NCI-H146 (cell line): ENCODE measurements at regions not wholly inside any gene's neighbourhood (a gene's known extent, or its start where the extent isn't known, plus 50 kb on each side); places are given as distances from the start of the nearest gene placed in this dataset.
"Not testable (repeated sequence)": the region's sequence is repeated elsewhere in the genome, so short reads cannot be mapped to it uniquely, and the experiment has no call there.

Experiments used
- DNase-seq: peaks from one replicate; lab custom pipeline; 2025; lab: John Stamatoyannopoulos, UW

DNA sequence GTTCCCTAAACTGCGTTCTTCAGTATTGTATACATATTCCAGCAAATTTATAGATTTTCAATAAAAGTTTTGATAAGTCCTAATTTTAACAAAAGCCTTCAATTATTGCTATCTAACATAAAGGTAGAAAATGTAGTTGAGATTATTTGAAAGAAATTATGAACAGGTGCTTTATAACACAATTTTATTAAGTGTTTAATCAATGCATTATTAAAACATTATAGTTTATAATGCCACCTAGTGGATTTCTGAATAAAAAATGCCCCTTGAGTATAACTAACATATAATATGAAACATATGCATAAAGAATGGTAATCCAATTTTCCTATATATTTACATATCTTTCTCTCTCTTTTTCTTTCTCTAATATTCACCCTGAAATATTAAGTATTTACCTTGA, 515.3 kb downstream of the SLC6A15 start:
- DNase-seq = peak; percentile 17

DNA sequence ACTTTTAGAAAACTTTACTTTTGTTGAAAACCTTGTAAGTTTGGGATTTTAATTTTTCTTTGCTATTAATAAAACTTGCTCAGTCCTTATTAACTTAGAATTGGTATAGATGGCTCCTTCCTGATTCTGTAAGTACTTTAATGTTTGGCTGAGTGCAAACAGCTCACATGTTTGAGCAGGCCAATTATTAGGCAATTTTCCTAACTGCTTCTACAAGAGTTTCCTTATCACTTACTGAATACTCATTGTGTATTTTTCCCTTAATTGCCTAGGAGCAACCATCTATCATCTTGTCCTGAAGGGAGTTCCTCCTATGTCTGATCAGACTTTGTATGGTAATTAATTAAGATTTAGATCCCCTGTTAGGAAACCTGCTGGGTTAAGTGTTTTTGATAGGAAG, 521.4 kb downstream of the SLC6A15 start:
- DNase-seq = peak; percentile 89

- no peak for DNase-seq
These were observed 528.2 kb downstream of the SLC6A15 start for GRCh38 chr12:84384384-84384783.

GRCh38 chr12:84382486-84382885, 530.1 kb downstream of the SLC6A15 start:
- DNase-seq = not testable (repeated sequence)

DNA sequence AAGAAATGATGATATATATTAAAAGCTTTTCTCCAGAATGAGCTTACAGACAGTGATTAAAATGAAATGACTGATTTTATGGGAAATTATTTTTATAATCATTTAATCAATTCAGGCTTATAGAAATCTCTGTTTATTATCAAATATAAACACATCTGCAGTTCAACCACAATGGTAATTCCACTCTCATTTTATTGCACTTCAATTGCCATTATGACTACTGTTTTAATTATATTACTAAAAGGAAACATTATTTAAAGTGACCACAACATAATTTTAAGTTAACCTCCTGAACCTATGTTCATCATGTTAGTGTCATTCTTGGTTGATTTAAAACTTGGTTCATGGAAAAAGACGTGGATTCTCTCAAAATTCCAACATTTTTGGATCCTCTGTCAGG, 536.3 kb downstream of the SLC6A15 start:
- DNase-seq = no peak

GRCh38 chr12:84375449-84376170, 537.0 kb downstream of the SLC6A15 start:
- DNase-seq = no peak

- DNase-seq = no peak
These were observed 550.1 kb downstream of the SLC6A15 start for GRCh38 chr12:84362552-84362897.

GRCh38 chr12:84361651-84362551, 550.7 kb downstream of the SLC6A15 start:
- DNase-seq = no peak

- no peak for DNase-seq
These were observed 555.3 kb downstream of the SLC6A15 start for GRCh38 chr12:84357314-84357713.

DNA sequence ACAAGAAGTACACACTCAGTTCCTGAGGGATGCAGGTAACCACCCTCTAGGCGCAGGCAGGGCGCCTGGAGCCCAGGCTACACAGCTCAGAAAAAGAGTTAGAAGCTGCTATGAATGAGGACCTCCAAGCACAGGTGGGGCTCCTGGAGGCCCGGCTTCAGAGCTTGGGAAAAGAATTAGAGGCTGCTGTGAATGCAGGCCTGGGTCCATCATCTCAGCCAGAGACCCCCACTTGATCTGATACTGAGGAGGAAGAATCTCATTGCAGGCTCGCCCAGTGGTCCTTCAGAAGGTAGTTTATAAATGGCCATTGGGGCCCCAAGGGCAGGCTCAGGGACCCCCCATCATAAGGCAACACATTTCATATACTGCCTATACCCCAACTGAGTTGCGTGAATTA, 556.4 kb downstream of the SLC6A15 start:
- no peak for DNase-seq

- DNase-seq = no peak
These were observed 557.0 kb downstream of the SLC6A15 start for GRCh38 chr12:84355561-84355960.

- no peak for DNase-seq
These were observed 564.0 kb downstream of the SLC6A15 start for GRCh38 chr12:84348582-84348981.

- no peak for DNase-seq
These were observed 571.0 kb downstream of the SLC6A15 start for GRCh38 chr12:84341467-84342193.

- no peak for DNase-seq
These were observed 576.4 kb downstream of the SLC6A15 start for GRCh38 chr12:84336231-84336630.

- no peak for DNase-seq
These were observed 582.7 kb downstream of the SLC6A15 start for GRCh38 chr12:84329938-84330337.

GRCh38 chr12:84315926-84316325, 596.7 kb downstream of the SLC6A15 start:
- DNase-seq = no peak

DNA sequence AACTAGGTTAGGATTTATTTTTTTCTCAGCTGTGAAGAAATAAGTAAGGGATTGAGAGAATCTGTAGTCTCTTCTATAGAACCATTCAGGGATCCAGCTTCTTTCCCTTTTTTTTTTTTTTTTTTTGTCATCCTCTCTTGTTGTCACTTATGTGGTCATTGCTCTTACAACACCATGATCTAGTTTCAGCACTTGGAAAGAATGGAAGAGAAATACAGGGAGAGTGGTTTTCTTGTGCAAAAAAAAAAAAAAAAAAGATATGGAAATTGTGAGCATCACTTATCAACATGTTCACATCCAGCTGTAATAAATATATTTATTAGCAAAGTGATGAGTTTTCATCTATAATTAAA, 599.3 kb downstream of the SLC6A15 start:
- DNase-seq = peak; percentile 54

DNA sequence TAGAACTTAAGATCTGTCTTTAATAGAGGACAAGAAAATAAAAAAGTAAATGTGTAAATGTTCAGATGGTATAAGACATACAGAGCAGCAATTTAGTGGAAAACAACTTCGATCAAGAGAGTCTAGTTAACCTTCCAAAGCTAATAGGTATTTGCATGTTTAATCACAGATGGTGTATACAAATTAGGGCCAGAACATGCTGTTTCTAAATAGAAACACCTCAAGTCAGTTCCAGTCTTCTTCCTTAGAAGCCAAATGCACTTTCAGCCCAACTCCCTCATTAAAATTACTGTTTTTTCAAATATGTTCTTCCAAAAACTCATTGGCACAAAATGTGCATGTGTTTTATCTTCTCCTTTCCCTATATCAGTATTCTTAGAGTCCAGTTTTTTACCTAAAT, 604.4 kb downstream of the SLC6A15 start:
- no peak for DNase-seq

GRCh38 chr12:84305144-84305543, 607.5 kb downstream of the SLC6A15 start:
- no peak for DNase-seq

DNA sequence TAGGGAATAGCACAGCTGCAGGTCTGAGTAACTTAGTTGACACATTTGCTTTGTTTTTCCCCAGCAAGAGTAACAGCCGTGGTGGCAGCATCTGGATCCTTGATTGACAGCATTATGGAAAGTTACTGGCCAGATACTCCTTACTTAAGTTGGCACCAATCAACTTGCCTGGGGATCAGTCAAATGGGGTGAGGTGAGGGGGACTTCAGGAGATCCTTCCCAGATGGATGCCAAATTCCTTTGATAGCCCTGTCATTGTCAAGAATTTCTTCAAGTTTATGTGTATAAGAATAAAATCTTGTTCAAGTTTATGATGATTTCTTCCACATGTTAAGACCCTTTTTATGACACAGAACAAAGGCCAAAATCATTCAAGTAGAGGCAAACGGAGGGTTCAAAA, 618.4 kb downstream of the SLC6A15 start:
- DNase-seq = no peak

DNA sequence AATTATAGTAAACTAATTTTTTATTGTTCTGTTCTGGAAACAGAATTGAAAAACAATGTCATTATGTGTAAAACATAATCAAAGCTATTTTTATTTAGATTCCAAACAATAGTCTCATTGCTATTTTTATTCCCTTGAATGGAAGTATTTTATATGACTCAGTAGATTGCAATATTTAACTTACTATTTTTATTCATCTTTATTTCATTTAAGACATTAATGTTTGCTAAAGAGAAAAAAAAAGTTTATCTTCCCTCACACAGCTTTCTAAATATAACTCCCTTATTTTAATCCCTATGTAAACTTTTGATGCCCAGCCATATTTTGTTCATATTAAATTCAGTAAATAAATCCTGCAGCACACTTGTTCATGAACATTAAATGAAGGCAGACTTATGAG, 622.4 kb downstream of the SLC6A15 start:
- no peak for DNase-seq

DNA sequence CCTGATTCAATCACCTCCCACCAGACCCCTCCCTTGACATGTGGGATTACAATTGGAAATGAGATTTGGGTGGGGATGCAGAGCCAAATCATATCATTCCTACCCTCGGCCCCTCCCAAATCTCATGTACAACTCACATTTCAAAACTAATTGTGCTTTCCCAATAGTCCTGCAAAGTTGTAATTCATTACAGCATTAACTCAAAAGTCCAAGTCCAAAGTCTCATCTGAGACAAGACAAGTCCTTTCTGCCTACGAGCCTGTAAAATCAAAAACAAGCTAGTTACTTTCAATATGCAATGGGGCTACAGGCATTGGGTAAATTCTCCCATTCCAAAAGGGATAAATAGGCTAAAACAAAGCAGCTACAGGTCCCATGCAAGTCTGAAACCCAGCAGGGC, 634.6 kb downstream of the SLC6A15 start:
- no peak for DNase-seq

DNA sequence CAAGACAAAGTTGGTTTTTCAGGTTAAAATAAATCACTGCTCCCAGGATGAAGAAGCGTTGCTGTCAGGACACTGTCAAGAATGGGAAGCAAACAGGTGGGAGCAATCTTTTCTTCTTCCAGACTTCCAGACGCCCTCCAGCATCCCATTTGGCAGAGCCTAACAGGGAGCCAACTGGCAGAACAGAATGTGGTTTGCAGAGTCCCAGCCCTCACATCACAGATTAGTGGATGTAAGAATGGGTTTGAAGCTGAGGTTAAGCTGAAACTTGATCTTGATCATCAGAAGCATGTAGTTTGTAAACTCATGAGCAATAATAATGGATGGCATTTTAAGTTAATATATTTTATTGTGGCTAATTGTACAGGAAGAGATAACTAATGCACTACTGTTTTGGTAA, 636.4 kb downstream of the SLC6A15 start:
- no peak for DNase-seq
